Nephron (organoid): ENCODE measurements at regions not wholly inside any gene's neighbourhood (a gene's known extent, or its start where the extent isn't known, plus 50 kb on each side); places are given as distances from the start of the nearest gene placed in this dataset.

ENCODE experiments used
- H3K27ac Mint-ChIP-seq, 3 experiments: 2 replicates each; pipeline ENCODE4 v1.8.0; 2020; ENCODE audit warnings: mixed read lengths in 3 of 3, mild to moderate bottlenecking in 2 of 3, moderate library complexity in 1 of 3
- H3K27me3 Mint-ChIP-seq: 2 replicates; pipeline ENCODE4 v1.8.0; 2021; ENCODE audit warnings: low read depth, mild to moderate bottlenecking, moderate library complexity, mixed read lengths
- H3K36me3 Mint-ChIP-seq: 2 replicates; pipeline ENCODE4 v1.8.0; 2020; ENCODE audit warnings: low read depth, mixed read lengths
- H3K4me1 Mint-ChIP-seq: 2 replicates; pipeline ENCODE4 v1.8.0; 2020; ENCODE audit warnings: mixed read lengths
- H3K4me3 Mint-ChIP-seq, 3 experiments: 2 replicates each; pipeline ENCODE4 v1.8.0; 2020; ENCODE audit warnings: mild to moderate bottlenecking in 3 of 3, mixed read lengths in 3 of 3, moderate library complexity in 2 of 3
- H3K9me3 Mint-ChIP-seq: 2 replicates; pipeline ENCODE4 v1.8.0; 2020; ENCODE audit warnings: mixed read lengths
- TF ChIP-seq, protein P1 (sequence below), 3 experiments: fragments of 200-600 bp; sonication (generic); IDR thresholded peaks; one replicate each; pipeline ENCODE4 v1.5.0; 2021; ENCODE audit warnings: antibody characterized with exemption in 3 of 3; ENCODE audit not compliant: unreplicated experiment in 3 of 3

DNA sequence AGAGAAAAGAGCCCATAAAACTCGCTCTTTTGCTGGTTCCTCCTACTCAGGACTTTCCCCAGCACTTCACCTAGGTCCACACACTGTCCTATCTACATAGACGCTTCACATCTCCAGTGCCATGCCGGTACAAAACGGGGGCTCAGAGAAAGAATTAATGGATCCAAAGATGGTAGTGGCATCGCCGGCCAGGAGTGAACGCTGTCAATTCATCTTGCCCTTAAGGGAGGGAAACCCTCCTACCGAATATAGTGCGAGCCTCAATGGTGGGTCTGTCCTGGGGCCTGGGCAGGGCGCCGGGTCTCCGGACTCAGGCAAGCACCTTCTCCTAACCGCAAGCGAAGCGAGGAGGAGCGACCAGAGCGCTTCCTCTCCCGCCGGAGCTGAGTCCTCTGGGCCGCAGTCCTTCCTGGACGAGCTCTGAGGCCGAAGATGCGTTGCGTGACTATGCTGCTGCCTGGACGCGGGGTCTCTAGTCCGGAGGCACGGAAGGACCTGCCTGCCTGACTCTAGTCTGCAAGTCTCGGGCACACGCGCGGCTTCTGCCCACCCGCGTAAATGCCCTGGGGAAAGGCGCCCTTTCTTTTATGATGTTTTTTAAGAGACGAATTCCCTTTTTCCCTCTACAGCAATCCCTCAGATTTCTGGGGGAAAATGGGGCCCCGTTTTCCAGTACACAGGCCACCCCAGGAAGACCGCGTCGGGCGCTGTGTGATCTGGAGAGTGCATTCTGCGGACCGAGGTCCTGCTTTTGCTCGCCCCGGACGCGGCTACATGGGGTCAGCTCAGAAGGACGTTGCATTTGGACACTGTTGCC is 100.1 kb upstream of the PRDM1 start:
- TF ChIP-seq, protein P1, sequence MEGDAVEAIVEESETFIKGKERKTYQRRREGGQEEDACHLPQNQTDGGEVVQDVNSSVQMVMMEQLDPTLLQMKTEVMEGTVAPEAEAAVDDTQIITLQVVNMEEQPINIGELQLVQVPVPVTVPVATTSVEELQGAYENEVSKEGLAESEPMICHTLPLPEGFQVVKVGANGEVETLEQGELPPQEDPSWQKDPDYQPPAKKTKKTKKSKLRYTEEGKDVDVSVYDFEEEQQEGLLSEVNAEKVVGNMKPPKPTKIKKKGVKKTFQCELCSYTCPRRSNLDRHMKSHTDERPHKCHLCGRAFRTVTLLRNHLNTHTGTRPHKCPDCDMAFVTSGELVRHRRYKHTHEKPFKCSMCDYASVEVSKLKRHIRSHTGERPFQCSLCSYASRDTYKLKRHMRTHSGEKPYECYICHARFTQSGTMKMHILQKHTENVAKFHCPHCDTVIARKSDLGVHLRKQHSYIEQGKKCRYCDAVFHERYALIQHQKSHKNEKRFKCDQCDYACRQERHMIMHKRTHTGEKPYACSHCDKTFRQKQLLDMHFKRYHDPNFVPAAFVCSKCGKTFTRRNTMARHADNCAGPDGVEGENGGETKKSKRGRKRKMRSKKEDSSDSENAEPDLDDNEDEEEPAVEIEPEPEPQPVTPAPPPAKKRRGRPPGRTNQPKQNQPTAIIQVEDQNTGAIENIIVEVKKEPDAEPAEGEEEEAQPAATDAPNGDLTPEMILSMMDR (IDR thresholded peaks at IDR 0.05; ENCODE audit: unreplicated experiment in 3 of 3), result no peak
- peaks cover 8% of the 10 kb centered on the region for H3K9me3 Mint-ChIP-seq
- H3K27ac Mint-ChIP-seq, result no peak overlapping the region
- peaks cover 99% of the 10 kb centered on the region for H3K27me3 Mint-ChIP-seq
- H3K4me1 Mint-ChIP-seq, result peaks cover 4% of the 10 kb centered on the region
- H3K4me3 Mint-ChIP-seq, result peak overlapping the region; percentile 40 to 54 (median 50)
- H3K36me3 Mint-ChIP-seq, result no peaks in the 10 kb centered on the region

DNA sequence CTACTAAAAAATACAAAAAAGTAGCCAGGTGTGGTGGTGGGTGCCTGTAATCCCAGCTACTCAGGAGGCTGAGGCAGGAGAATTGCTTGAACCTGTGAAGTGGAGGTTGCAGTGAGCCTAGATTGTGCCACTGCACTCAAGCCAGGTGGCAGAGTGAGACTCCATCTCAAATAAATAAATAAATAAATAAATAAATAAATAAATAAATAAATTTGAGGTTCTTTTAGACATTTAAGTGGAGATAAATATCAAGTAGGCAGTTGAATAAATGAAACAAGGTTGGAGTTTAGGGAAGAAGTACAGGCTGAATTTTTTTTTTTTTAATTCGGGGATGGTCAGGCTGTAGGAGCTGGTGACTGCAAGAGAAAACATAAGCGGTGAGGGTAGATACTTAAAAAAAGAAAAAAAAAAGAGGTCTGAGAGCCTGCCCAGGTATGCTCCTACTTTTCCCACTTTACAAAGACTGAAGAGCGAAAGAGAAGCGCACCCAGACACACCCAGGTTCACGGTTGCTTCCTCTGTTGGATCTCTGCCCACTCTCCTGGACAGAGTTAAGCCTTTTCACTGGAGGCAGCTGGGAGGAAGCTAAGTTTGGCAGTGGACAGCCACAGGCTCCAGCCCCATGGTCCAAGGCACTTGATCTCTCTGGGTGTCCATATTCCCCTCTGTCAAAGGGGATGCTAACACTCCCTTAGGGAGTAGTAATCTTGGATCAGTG is 100.9 kb upstream of the PRDM1 start:
- Mint-ChIP-seq H3K9me3 (peaks cover 11% of the 10 kb centered on the region), H3K27me3 (peaks cover 97% of the 10 kb centered on the region), H3K4me3 (peak overlapping the region in 1 of 3 experiments; percentile 50), H3K4me1 (peaks cover 4% of the 10 kb centered on the region), H3K27ac (no peak overlapping the region), H3K36me3 (no peaks in the 10 kb centered on the region)
- TF ChIP-seq, protein P1 (IDR thresholded peaks at IDR 0.05; ENCODE audit: unreplicated experiment in 3 of 3), result no peak

DNA sequence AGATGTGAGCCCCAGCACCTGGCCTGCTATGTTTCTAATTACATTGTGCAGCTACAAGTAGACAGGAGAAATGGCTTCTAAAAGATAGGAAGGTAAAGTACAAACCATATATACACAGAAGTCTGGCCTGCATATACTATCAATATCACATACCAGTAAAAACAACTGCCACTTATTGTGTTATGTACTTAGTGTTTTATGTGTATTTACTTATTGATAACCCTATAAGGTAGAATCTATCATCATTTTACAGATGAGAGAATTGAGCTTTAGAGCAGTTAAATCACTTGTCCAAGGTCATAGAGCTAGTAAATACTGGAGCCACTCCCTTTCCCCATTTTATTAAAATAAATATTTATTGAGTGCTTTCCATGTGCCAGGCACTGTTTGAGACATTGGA is 102.4 kb upstream of the PRDM1 start:
- Mint-ChIP-seq H3K27ac (no peak overlapping the region), H3K36me3 (no peaks in the 10 kb centered on the region), H3K4me3 (no peak overlapping the region), H3K27me3 (peaks cover 92% of the 10 kb centered on the region), H3K4me1 (peaks cover 4% of the 10 kb centered on the region), H3K9me3 (peaks cover 11% of the 10 kb centered on the region)
- TF ChIP-seq, protein P1 (IDR thresholded peaks at IDR 0.05; ENCODE audit: unreplicated experiment in 3 of 3), result no peak

DNA sequence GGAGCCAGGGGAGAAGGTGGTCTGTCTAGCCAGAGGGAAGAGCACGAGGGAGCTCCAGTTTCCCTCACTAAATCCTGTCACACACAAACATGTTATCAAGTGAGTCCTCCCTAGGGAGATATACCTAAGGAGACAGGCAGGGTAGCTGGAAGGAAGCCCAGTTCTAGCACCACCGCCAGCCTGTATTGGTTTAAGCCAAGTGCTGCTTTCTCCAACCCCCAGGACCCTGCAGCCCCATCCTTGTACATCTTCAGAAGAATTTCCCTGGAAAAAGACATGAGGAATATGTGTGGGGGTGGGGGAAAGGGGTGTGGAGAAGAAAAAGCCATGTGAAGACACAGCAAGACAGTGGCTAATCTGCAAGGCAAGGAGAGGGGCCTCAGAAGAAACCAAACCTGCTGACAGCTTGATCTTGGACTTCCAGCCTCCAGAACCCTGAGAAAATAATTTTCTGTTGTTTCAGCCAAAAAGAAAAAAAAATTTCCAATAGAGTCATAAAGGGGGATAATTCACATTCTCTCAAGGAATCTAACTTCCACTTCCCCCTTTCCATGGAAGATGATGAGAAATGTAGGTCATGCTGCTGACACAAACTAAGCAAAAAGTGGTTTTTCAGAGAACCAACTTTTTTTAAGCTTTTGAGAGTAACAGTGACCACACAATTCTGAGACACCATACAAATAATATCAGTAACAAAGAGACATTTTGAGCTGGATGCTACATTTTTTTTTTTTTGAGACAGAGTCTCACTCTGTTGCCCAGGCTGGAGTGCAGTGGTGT is 103.2 kb upstream of the PRDM1 start:
- Mint-ChIP-seq H3K27ac (no peak overlapping the region), H3K9me3 (peaks cover 11% of the 10 kb centered on the region), H3K27me3 (peaks cover 88% of the 10 kb centered on the region), H3K4me3 (no peak overlapping the region), H3K4me1 (peaks cover 4% of the 10 kb centered on the region), H3K36me3 (no peaks in the 10 kb centered on the region)
- TF ChIP-seq, protein P1 (IDR thresholded peaks at IDR 0.05; ENCODE audit: unreplicated experiment in 3 of 3), result no peak

DNA sequence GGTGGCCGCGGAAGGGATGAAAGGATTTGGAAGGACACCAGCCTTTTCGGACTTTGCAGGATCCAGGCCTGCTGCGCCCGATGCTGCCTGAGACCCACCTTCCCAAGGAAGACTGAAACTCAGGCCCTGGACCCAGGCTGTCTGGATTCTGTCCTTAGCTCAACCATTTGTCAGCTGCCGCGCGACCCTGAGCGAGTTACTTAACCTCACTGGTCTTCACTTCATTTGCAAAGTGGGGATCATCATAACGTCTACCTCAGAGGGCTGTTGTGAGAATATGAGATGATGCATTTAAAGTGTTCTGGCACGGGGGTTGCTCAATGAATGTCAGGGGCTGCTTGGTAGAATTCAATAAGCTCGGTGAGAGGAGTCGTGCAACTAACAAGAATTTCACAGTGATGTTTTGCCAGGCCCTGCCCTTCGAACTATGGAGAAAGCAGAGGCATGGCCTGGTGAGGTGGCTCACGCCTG is 104.2 kb upstream of the PRDM1 start:
- H3K36me3 Mint-ChIP-seq, result no peaks in the 10 kb centered on the region
- H3K4me3 Mint-ChIP-seq, result no peak overlapping the region
- H3K27ac Mint-ChIP-seq, result no peak overlapping the region
- TF ChIP-seq, protein P1 (IDR thresholded peaks at IDR 0.05; ENCODE audit: unreplicated experiment in 3 of 3), result no peak
- H3K4me1 Mint-ChIP-seq, result peaks cover 4% of the 10 kb centered on the region
- H3K27me3 Mint-ChIP-seq, result peaks cover 81% of the 10 kb centered on the region
- H3K9me3 Mint-ChIP-seq, result peaks cover 11% of the 10 kb centered on the region
